ENCODE measurements at regions not wholly inside any gene's neighbourhood (a gene's known extent, or its start where the extent isn't known, plus 50 kb on each side); places are given as distances from the start of the nearest gene placed in this dataset.

- intact Hi-C loops (cut with DNase I): no loop called here
- DNase-seq (no peak), ATAC-seq (no peak)
- H3K4me1 ChIP-seq: no peaks in the 10 kb centered on the region
- H3K9me3 ChIP-seq: no peaks in the 10 kb centered on the region
- H3K4me3 ChIP-seq: no peak overlapping the region
- H3K27ac ChIP-seq: no peak overlapping the region
- H3K36me3 ChIP-seq: no peaks in the 10 kb centered on the region
- TF ChIP-seq CTCF (IDR thresholded peaks at IDR 0.05): no peak
- no peaks in the 10 kb centered on the region for H3K27me3 ChIP-seq
Measured at GRCh38 chr6:154909821-154910220, 85.3 kb upstream of the TIAM2 start.

GRCh38 chr6:154914288-154914687 is 80.8 kb upstream of the TIAM2 start:
- no peak overlapping the region for H3K4me3 ChIP-seq
- no peaks in the 10 kb centered on the region for H3K27me3 ChIP-seq
- intact Hi-C loops (cut with DNase I): no loop called here
- ATAC-seq (no peak), DNase-seq (no peak)
- no peak for TF ChIP-seq CTCF (IDR thresholded peaks at IDR 0.05)
- no peaks in the 10 kb centered on the region for H3K9me3 ChIP-seq
- no peaks in the 10 kb centered on the region for H3K36me3 ChIP-seq
- no peak overlapping the region for H3K27ac ChIP-seq
- no peaks in the 10 kb centered on the region for H3K4me1 ChIP-seq

GRCh38 chr6:154916857-154917256 is 78.3 kb upstream of the TIAM2 start:
- Histone ChIP-seq H3K4me1 (no peaks in the 10 kb centered on the region), H3K4me3 (no peak overlapping the region), H3K9me3 (no peaks in the 10 kb centered on the region), H3K27me3 (no peaks in the 10 kb centered on the region), H3K27ac (no peak overlapping the region), H3K36me3 (no peaks in the 10 kb centered on the region)
- ATAC-seq: no peak
- intact Hi-C loops (cut with DNase I): no loop called here
- TF ChIP-seq CTCF (IDR thresholded peaks at IDR 0.05): no peak
- no peak for DNase-seq

- no peaks in the 10 kb centered on the region for H3K27me3 ChIP-seq
- TF ChIP-seq CTCF (IDR thresholded peaks at IDR 0.05): no peak
- H3K9me3 ChIP-seq: no peaks in the 10 kb centered on the region
- intact Hi-C loops (cut with DNase I): no loop called here
- no peak overlapping the region for H3K27ac ChIP-seq
- no peak for DNase-seq
- no peaks in the 10 kb centered on the region for H3K36me3 ChIP-seq
- no peaks in the 10 kb centered on the region for H3K4me1 ChIP-seq
- no peak for ATAC-seq
- H3K4me3 ChIP-seq: no peak overlapping the region
Measured at GRCh38 chr6:154917941-154918340, 77.2 kb upstream of the TIAM2 start.

GRCh38 chr6:154919806-154920205 is 75.3 kb upstream of the TIAM2 start:
- no peak for TF ChIP-seq CTCF (IDR thresholded peaks at IDR 0.05)
- Histone ChIP-seq H3K9me3 (no peaks in the 10 kb centered on the region), H3K27ac (no peak overlapping the region), H3K4me3 (no peak overlapping the region), H3K27me3 (no peaks in the 10 kb centered on the region), H3K36me3 (no peaks in the 10 kb centered on the region), H3K4me1 (no peaks in the 10 kb centered on the region)
- ATAC-seq (no peak), DNase-seq (no peak)
- intact Hi-C loops (cut with DNase I): no loop called here

GRCh38 chr6:154920495-154921200 is 74.5 kb upstream of the TIAM2 start:
- Histone ChIP-seq H3K4me1 (no peaks in the 10 kb centered on the region), H3K4me3 (no peak overlapping the region), H3K27me3 (no peaks in the 10 kb centered on the region), H3K9me3 (no peaks in the 10 kb centered on the region), H3K27ac (no peak overlapping the region), H3K36me3 (no peaks in the 10 kb centered on the region)
- no peak for ATAC-seq
- TF ChIP-seq CTCF (IDR thresholded peaks at IDR 0.05): no peak
- DNase-seq: no peak
- intact Hi-C loops (cut with DNase I): no loop called here
